T-helper 2 cell (primary cell): ENCODE measurements at regions not wholly inside any gene's neighbourhood (a gene's known extent, or its start where the extent isn't known, plus 50 kb on each side); places are given as distances from the start of the nearest gene placed in this dataset.
"Not testable (repeated sequence)": the region's sequence is repeated elsewhere in the genome, so short reads cannot be mapped to it uniquely, and the experiment has no call there.

Experiments used
- DNase-seq, 5 experiments: peaks; one replicate each; pipeline versions ENCODE4 v3.0.0 to v3.0.0-alpha.2; 2012 to 2022

GRCh38 chr2:52345676-52346075 is 1313.7 kb upstream of the NRXN1 start:
- DNase-seq = no peak

- no peak for DNase-seq
Observed at GRCh38 chr2:52345082-52345481, 1313.2 kb upstream of the NRXN1 start.

GRCh38 chr2:52343706-52344266 is 1311.9 kb upstream of the NRXN1 start:
- DNase-seq = no peak

DNA sequence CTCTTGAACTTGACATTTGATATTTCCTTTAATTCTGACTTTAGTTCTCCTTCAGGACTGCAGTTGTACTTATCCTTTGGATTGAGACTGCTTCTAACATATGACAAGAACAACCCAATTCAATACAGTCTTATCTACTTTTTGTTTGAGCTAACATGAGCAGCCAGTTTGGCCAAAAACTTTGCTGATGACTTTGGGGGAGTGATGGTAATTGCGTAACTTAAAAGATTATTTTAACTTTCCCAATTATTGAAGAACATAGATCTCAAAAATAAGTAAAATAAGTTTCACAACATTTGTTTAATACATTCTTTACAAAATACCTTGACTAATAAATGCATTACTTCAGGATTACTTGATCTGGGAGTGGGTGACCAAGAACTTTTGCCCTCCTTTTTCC is 1311.1 kb upstream of the NRXN1 start:
- no peak for DNase-seq

GRCh38 chr2:52342458-52342857 is 1310.5 kb upstream of the NRXN1 start:
- no peak for DNase-seq

DNA sequence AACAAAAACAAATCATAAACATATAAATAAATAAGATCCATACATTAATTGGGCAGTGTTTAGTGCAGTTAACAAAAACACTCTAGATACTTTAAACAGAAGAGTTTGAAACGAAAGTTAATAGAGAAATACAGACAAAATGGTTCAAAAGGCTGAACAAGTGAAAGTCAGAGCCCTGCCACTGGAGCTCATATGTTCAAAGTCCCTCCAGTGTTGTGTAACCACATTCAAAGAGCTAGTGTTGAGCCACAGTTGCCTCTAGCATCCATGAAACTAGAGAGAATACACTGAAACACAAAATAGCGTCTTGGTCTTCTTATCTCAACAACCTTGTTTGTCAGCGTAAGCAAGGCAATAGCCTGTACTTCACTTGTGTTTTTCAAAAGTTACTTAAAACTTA is 1309.8 kb upstream of the NRXN1 start:
- no peak for DNase-seq

- DNase-seq = no peak
Observed at GRCh38 chr2:52340171-52340570, 1308.2 kb upstream of the NRXN1 start.

DNA sequence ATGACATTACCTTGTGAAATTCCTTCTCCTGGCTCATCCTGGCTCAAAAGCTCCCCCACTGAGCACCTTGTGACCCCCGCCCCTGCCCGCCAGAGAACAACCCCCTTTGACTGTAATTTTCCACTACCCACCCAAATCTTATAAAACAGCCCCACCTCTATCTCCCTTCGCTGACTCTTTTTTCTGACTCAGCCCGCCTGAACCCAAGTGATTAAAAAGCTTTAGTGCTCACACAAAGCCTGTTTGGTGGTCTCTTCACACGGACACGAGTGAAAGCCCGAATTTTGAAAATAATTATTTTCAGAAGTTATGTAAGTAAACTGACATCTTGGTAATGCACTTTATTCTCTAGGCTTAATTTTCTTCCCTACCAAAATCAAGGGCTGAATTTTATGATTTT is 1305.9 kb upstream of the NRXN1 start:
- not testable (repeated sequence) for DNase-seq

DNA sequence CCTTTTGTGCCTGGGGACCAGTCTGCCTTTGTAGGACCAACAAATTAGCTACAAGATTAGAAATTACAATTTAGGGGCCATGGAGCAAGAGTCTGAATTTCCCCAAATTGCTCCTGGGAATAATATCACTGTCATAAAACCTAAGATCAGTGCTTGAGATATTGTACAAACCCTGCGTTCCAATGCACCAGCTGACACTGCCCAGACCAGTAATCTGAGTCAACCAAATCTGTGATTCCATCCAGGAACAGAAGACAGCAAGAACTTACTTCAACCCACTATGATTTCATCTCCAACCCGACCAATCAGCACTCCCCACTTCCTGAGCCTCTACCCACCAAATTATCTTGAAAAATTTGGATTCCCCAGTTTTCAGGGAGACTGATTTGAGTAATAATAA is 1305.0 kb upstream of the NRXN1 start:
- DNase-seq = no peak

DNA sequence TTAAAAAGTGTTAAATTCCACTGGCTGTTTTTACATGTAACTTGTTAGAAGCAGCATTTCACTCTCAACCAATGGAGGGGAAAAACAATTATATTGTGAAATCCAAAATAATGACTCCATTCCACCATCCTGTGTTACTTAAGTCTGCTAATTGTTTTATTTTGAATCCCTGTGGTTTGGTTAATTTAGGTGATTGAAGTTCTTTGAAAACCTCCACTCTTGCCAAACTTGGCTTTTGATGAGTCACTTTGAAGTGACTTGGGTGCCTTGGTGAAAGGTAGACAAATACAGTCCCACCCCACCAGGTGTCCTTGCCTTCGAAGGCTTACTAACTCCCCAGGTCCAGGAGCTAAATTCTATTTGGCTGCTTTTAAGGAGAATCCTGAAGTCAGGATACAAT is 1303.8 kb upstream of the NRXN1 start:
- DNase-seq = no peak

- no peak for DNase-seq
Observed at GRCh38 chr2:52334185-52334584, 1302.3 kb upstream of the NRXN1 start.

DNA sequence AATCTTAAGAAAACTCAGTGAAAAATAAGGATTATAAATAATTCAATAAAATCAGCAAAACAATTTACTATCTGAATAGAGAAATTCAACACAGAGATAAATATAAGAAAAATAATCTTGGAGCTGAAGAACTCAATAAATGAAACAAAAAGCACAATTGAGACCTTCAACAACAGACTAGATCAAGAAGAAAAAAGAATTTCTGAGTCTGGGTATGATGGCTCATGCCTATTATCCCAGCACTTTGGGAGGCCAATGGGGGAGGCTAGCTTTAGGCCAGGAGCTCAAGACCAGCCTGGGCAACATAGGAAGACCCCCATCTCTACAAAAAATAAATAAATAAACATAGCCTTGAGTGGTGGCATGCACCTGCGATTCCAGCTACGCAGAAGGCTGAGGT is 1295.7 kb upstream of the NRXN1 start:
- DNase-seq = no peak

DNA sequence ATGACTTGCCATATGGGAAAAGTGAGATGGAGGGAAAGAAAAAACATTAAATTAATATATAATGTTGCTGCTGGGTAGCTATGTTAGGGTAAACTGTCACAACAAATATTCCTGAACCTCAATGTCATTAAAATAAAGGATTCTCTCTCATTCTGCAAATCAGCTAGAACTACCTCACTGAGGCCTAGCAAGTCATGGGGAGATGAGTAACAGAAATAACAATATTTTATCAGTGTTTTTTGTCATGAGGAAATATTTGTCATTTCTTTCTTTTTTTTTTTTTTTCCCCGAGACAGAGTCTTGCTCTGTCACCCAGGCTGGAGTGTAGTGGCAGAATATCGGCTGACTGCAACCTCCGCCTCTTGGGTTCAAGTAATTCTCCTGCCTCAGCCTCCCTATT is 1282.3 kb upstream of the NRXN1 start:
- no peak for DNase-seq

DNA sequence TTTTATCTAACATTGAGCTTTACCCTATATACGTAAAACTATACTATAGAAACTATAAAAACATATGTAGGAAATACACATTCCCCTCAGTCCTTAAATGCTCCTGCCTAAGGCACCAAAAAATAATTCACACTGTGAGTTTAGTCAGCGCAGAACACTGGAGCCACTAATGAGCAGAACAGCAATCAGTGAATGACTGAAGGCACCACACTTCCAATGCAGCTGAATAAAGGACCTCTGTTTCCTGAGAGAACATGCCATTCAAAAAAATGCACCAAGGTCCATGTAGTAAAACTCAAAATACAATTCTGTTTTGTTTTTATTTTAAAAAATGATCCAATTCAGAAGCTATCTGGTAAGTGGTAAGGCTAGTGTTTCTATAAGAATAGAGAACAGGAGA is 1280.6 kb upstream of the NRXN1 start:
- DNase-seq = no peak

DNA sequence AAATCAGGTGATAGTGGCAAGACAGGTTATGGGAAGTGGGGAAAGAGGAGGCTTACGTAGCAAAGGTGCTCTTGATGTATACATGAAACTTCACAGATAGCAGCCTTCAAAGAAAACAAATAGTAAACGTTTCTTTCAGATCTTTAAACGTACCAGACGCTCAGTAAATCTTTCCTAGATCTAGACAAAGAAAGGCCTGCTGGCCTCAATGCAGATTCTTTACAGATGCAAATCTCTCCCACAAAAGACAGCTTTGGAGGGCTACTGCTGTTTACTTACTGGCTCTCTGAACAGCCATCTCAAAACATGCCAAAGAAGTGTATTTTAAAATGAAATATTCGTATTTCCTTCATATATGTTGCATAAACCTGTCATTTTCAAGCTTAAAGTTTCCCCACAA is 1279.9 kb upstream of the NRXN1 start:
- DNase-seq = no peak

DNA sequence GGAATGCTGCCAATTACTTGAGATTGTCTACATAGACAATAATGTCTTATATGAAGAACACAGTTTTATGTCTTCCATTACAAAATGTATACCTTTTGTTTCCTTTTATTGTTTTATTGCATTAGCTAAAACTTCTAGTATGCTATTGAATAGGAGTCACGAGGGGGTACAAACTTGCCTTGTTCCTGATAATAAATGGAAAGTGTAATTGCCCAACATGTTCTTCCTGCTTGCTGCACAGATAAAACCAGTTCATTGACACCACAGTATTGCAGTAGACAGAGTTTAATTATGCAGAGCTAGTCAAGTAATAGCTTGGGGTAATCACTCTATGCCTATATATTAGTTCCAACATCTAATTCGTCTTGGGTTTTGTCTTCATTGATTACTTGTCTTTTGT is 1276.2 kb upstream of the NRXN1 start:
- DNase-seq = no peak

DNA sequence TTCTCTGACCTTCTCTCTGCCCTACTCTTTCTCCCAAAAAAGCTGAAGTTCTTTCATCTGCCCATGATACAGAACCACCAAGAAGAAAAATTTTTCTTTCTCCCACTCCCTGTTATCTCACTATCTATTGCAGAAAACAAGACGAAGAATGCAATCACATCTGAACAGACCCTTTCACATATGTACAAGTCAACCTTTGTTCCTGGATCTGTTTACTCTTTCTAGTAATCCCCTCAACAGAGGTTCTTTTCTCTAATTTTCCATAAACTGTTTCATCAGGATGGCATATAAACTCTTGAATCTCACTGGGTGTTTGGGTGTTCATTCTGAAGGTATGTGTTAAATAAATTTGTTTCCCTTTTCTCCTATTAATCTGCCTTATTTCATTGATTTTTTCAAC is 1262.7 kb upstream of the NRXN1 start:
- DNase-seq = no peak

DNA sequence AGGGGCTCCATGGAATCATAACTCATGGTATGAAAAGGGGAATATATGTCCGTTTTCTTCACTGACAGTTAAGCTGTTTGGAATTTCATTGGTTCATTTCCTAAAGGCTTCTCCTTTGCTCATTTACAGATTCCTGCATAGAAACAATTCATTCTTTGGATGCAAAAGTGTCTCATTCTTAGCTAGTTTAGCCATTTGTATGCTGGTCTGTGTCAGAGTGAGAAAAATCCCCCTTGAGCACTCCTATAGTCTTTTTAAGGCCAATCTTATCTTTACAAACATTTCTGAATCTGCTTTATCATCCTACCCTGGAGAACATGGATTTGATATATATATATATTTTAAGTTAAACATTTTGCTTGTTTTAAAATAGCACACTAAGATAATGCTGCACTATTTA is 1260.9 kb upstream of the NRXN1 start:
- no peak for DNase-seq

DNA sequence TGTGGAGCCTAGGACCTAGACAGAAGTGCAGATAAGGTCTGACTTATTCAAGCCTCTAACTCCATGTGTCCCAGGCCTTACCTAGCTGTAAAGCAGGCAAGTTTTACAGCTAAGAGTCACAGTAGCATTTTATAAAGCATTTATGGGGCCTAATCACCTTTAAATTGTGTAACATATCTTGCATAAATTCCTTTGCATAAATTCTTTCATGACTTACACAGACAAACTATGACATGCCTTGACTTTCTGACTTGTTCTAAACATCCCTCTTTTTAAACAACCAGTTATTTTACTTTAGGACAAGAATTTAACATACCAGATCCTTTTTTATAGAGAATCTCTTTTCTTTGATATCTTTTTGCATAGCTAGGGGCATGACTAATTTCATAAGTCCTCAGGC is 1257.8 kb upstream of the NRXN1 start:
- DNase-seq = no peak

DNA sequence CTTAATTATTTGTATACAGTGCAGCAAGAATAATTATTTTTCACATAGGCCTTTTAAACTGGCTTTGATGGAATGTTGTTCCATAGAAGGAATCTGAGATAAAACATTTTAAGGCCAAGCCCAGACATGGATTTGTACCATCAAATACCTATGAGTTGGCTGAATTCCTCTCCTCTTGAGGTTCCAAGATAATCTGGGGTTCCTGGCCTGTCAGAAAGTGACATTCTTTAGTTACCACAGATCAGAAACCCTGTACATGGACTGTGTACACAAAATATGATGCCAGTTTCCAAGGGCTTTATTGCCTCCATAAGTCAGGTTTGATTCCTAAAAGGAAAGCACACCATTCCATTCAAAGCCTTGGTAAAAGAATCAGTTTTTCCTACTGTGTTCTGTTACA is 1256.7 kb upstream of the NRXN1 start:
- no peak for DNase-seq

DNA sequence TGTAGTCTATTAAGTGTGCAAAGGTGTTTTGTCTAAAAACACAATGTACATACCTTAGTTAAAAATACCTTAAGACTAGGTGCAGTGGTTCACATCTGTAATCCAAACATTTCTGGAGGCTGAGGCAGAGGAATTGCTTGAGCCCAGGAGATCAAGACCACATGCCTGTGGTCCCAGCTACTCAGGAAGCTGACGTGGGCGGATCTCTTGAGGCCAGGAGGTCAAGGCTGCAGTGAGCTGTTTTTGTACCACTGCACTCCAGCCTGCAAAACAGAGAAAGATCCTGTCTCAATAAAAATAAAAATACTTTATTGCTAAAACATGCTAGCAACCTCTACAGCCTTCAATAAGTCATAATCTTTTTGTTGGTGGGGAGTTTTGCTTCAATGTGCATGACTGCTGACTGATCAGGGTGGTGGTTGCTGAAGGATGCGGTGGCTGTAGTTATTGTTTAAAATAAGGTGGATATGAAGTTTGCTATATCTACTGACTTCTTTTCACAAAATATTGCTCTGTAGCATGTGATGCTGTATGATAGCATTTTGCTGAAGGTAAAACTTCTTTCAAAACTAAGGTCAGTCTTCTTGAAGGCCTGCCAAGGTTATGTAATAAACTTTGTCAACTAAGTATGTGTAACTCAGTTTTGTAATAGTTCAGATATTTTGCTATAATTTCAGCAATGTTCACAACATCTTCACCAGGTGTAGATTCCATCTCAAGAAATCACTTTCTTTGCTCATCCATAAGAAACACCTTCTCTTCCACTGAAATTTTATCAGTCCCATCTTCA is 1238.0 kb upstream of the NRXN1 start:
- no peak for DNase-seq

DNA sequence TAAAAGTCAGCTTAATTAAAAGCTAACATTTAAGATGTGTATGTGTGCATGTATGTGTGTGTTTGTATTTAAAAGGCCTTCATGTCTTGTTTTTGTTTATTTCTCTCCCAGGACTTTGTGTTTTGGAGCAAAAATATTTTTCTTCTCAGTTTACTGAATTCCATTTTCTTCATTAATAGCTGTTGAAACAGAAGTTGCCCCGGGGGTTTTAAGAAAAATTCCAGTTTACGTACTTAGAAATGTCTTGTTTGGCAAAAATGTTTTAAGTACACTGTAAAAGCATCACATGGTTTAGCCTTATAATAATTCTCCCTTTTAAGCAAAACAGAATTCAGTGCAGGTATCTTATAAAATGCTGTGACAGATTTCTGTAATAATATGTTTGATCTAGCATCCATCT is 1233.0 kb upstream of the NRXN1 start:
- no peak for DNase-seq

- no peak for DNase-seq
Observed at GRCh38 chr2:52264488-52264887, 1232.6 kb upstream of the NRXN1 start.

DNA sequence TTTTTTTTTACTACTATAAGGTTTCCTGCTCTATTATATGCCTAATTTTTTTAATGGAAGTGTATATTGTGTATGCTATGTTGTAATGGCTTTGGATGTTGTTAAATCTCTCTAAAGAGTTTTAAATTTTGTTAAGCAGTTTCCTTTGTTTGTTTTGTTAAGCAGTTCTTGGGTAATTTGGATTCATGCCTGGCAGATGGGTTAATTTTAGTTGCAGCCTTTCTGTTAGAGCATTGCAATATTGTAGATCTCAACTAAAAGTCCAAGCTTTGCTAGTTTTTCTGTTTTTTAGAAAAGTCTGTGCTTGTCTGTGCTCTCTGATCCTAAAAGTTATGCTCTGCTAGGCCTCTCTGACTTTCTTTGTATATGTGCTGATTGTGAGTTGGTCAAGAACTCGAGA is 1229.0 kb upstream of the NRXN1 start:
- DNase-seq = no peak

GRCh38 chr2:52258967-52259366 is 1227.0 kb upstream of the NRXN1 start:
- not testable (repeated sequence) for DNase-seq
